ENCODE measurements at regions not wholly inside any gene's neighbourhood (a gene's known extent, or its start where the extent isn't known, plus 50 kb on each side); places are given as distances from the start of the nearest gene placed in this dataset.

- no peak for TF ChIP-seq RARB (CRISPR knock-in tag; IDR thresholded peaks at IDR 0.05)
These were observed 116.3 kb downstream of the SOX9 start (continued) for GRCh38 chr17:72236980-72237633.

- no peak overlapping the region for H3K4me2 ChIP-seq
- CTCF ChIA-PET, result interaction anchor here (1.0 to 2.3 kb wide), 4 partner anchors 17 to 77 kb away, joined by 3 to 5 read pairs (median 4); no protein-coding TSS in a partner anchor
- H3K9me3 ChIP-seq, result 0 out of 3 replicates have a peak, but pooled peaks cover 3% of the 10 kb centered on the region
- no peak overlapping the region for H3K4me3 ChIP-seq
- DNase-seq (ENCODE audit: low read depth in 1 of 2, low spot score in 1 of 2) (no peak), ATAC-seq (no peak; a peak in 1 of 6 replicates), FAIRE-seq (no peak)
- no peak overlapping the region for H3K27ac ChIP-seq
- H3K4me1 ChIP-seq, result no peaks in the 10 kb centered on the region
- TF ChIP-seq CTCF (IDR thresholded peaks at IDR 0.05) (no peak), PHF8 (IDR thresholded peaks at IDR 0.05; ENCODE audit: borderline replicate concordance, low read depth) (no peak), E2F6 (IDR thresholded peaks at IDR 0.05; ENCODE audit: borderline replicate concordance, low read depth) (no peak), HOXB5 (CRISPR knock-in tag; IDR thresholded peaks at IDR 0.05) (no peak), USF2 (IDR thresholded peaks at IDR 0.05) (no peak), HDAC2 (IDR thresholded peaks at IDR 0.05) (no peak), HES2 (IDR thresholded peaks at IDR 0.05) (no peak), EP300 (IDR thresholded peaks at IDR 0.05) (no peak), ATOH8 (CRISPR knock-in tag; IDR thresholded peaks at IDR 0.05; ENCODE audit: low read depth) (no peak), ESRRA (IDR thresholded peaks at IDR 0.05; ENCODE audit: borderline replicate concordance, low read length) (no peak), CEBPB (IDR thresholded peaks at IDR 0.05) (no peak), BCL3 (IDR thresholded peaks at IDR 0.05) (no peak), FOSL2 (IDR thresholded peaks at IDR 0.05) (no peak), FOSL2 (CRISPR knock-in tag; IDR thresholded peaks at IDR 0.05) (no peak), CBX2 (IDR thresholded peaks at IDR 0.05; ENCODE audit: borderline replicate concordance, low read depth) (no peak), CBX8 (IDR thresholded peaks at IDR 0.05) (no peak)
- POLR2A ChIA-PET, result no interaction called here
- WGBS (ENCODE audit: missing lambda C conversion rate), result 87% methylated on average over 10 of the region's 10 CpGs
These were observed 117.4 kb downstream of the SOX9 start for GRCh38 chr17:72238157-72238673.

- POLR2A ChIA-PET, result no interaction called here
- Histone ChIP-seq H3K4me2 (no peak overlapping the region), H3K27ac (no peak overlapping the region), H3K4me1 (no peaks in the 10 kb centered on the region), H3K9me3 (peaks cover 13% of the 10 kb centered on the region; the same call in 1 of the 3 replicates), H3K4me3 (no peak overlapping the region)
- CTCF ChIA-PET, result interaction anchor here (2.3 kb wide), 1 partner anchor 15 kb away, joined by 5 read pairs; no protein-coding TSS in a partner anchor
- WGBS (ENCODE audit: missing lambda C conversion rate), result 73% methylated on average over 5 of the region's 5 CpGs
- ATAC-seq, result no peak
- no peak for DNase-seq (ENCODE audit: low read depth in 1 of 2, low spot score in 1 of 2)
- TF ChIP-seq HOXB5 (CRISPR knock-in tag; IDR thresholded peaks at IDR 0.05) (no peak), MAZ (IDR thresholded peaks at IDR 0.05; ENCODE audit: borderline replicate concordance, low read depth, low read length) (no peak), HOXB13 (CRISPR knock-in tag; IDR thresholded peaks at IDR 0.05; ENCODE audit: low read depth) (no peak), BHLHE40 (IDR thresholded peaks at IDR 0.05; ENCODE audit: low read depth, low read length) (no peak), FOXS1 (CRISPR knock-in tag; IDR thresholded peaks at IDR 0.05) (no peak), ZC3H11A (IDR thresholded peaks at IDR 0.05) (no peak), ESRRA (IDR thresholded peaks at IDR 0.05; ENCODE audit: borderline replicate concordance, low read length) (no peak), CHD2 (IDR thresholded peaks at IDR 0.05; ENCODE audit: low read length, partially characterized antibody) (no peak), CBX2 (IDR thresholded peaks at IDR 0.05; ENCODE audit: borderline replicate concordance, low read depth) (no peak), USF2 (IDR thresholded peaks at IDR 0.05) (no peak), POLR2AphosphoS2 (conservative IDR thresholded peaks at IDR 0.05; ENCODE audit: low read length) (no peak), KDM5A (IDR thresholded peaks at IDR 0.05) (no peak)
- FAIRE-seq, result no peak
These were observed 118.7 kb downstream of the SOX9 start for GRCh38 chr17:72239548-72239947.
